ENCODE measurements at regions not wholly inside any gene's neighbourhood (a gene's known extent, or its start where the extent isn't known, plus 50 kb on each side); places are given as distances from the start of the nearest gene placed in this dataset.

DNA sequence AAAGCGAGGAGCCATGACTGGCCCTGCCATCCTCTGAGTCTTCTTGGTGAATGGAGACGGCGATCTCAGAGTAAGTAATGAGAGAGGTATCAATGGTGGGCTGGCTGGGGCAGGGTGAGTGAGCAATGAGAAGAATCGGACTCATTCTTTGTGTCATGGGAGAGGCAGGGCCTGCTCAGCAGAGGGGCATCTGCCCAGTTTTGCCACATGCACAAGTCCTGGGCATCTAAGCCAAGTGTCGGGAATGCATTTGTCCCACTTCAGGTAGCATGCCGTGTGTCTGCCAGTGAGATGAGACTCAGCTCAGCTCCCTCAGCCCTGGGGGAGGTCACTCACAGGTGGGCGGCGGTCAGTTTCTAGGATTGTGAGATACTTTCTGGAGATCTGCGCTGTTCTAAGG is 791.0 kb upstream of the RAB6C start:
- Histone ChIP-seq H3K36me3 (ENCODE audit: control insufficient read depth in 2 of 2, extremely low read depth in 1 of 2, insufficient read depth in 2 of 2, low read length in 2 of 2) (no peaks in the 10 kb centered on the region), H3K4me3 (ENCODE audit: control insufficient read depth in 2 of 3, extremely low read depth in 1 of 3, insufficient read depth in 2 of 3, low read depth in 1 of 3, low read length in 3 of 3) (no peak overlapping the region), H4K20me1 (ENCODE audit: control insufficient read depth, extremely low read depth, insufficient read depth, low read length) (no peaks in the 10 kb centered on the region), H3K79me2 (ENCODE audit: control insufficient read depth, insufficient read depth, low read length) (no peaks in the 10 kb centered on the region), H3K27me3 (ENCODE audit: control insufficient read depth, extremely low read depth, insufficient read depth, low read length) (no peaks in the 10 kb centered on the region), H3K4me1 (ENCODE audit: control insufficient read depth, extremely low read depth, insufficient read depth, low read length) (peaks cover 26% of the 10 kb centered on the region), H2AFZ (ENCODE audit: control insufficient read depth, low read length) (no peak overlapping the region), H3K9me3 (ENCODE audit: control insufficient read depth, low read depth, low read length) (no peaks in the 10 kb centered on the region), H3K9ac (ENCODE audit: control insufficient read depth, extremely low read depth, insufficient read depth, low read length) (no peak overlapping the region), H3K27ac (ENCODE audit: control insufficient read depth, insufficient read depth, low read length) (no peak overlapping the region), H3K4me2 (ENCODE audit: control insufficient read depth, extremely low read depth, insufficient read depth, low read depth, low read length) (no peak overlapping the region), H3K9me1 (ENCODE audit: control insufficient read depth, extremely low read depth, insufficient read depth, low read length) (no peaks in the 10 kb centered on the region)
- FAIRE-seq (no peak), DNase-seq (ENCODE audit: low read depth, low spot score) (no peak)
- TF ChIP-seq, protein P1, sequence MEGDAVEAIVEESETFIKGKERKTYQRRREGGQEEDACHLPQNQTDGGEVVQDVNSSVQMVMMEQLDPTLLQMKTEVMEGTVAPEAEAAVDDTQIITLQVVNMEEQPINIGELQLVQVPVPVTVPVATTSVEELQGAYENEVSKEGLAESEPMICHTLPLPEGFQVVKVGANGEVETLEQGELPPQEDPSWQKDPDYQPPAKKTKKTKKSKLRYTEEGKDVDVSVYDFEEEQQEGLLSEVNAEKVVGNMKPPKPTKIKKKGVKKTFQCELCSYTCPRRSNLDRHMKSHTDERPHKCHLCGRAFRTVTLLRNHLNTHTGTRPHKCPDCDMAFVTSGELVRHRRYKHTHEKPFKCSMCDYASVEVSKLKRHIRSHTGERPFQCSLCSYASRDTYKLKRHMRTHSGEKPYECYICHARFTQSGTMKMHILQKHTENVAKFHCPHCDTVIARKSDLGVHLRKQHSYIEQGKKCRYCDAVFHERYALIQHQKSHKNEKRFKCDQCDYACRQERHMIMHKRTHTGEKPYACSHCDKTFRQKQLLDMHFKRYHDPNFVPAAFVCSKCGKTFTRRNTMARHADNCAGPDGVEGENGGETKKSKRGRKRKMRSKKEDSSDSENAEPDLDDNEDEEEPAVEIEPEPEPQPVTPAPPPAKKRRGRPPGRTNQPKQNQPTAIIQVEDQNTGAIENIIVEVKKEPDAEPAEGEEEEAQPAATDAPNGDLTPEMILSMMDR (optimal IDR thresholded peaks at IDR 0.05 in 1 of 3, IDR thresholded peaks at IDR 0.05 in 1 of 3, conservative IDR thresholded peaks at IDR 0.05 in 1 of 3; ENCODE audit: extremely low read depth in 1 of 3, insufficient read depth in 2 of 3, low read length in 3 of 3), result no peak
- TF ChIP-seq EZH2 (IDR thresholded peaks at IDR 0.05; ENCODE audit: low read length), result no peak
- dilution Hi-C loops (cut with MboI; ENCODE audit: extremely low pct_ligation_motif_present, low sequenced_read_pairs), result no loop called here

DNA sequence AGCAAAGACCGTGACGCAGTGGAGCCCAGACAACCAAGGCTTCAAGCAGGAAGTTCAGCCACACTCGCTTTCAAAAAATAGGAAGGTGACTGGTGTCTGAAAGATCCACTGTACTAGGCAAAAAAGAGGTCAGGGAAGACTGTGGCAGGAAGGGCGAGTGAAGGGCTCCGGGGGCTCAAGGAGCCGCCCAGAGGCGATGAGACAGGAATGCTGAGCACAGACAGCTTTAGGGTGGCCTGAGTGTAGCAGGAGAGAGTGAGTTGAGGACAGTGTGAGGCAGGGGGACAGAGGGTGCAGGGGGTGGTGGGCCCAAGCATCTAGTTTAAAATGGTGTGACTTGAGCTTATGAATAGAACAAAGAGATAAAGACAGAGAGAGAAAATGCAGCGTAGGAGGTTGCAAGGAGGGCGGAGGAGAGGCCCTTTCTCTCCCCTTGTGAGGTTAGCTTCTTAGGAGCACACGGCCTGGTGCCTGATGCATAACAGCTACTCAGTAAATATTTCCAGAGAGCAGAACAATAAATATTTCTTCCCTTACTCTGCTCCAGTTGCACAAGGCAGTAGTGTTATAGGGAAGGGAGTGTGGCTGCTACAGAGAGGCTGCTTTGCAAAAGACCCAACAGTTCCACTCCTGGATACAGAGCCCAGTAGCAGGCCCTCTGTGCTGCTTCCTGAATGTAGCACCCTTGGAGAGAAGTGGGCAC is 789.7 kb upstream of the RAB6C start:
- no peak overlapping the region for H3K4me3 ChIP-seq (ENCODE audit: control insufficient read depth in 2 of 3, extremely low read depth in 1 of 3, insufficient read depth in 2 of 3, low read depth in 1 of 3, low read length in 3 of 3)
- peaks cover 27% of the 10 kb centered on the region for H3K4me1 ChIP-seq (ENCODE audit: control insufficient read depth, extremely low read depth, insufficient read depth, low read length)
- H3K9me3 ChIP-seq (ENCODE audit: control insufficient read depth, low read depth, low read length), result no peaks in the 10 kb centered on the region
- FAIRE-seq (no peak), DNase-seq (ENCODE audit: low read depth, low spot score) (no peak)
- no peaks in the 10 kb centered on the region for H3K36me3 ChIP-seq (ENCODE audit: control insufficient read depth in 2 of 2, extremely low read depth in 1 of 2, insufficient read depth in 2 of 2, low read length in 2 of 2)
- H3K79me2 ChIP-seq (ENCODE audit: control insufficient read depth, insufficient read depth, low read length), result no peaks in the 10 kb centered on the region
- TF ChIP-seq, protein P1 (optimal IDR thresholded peaks at IDR 0.05 in 1 of 3, IDR thresholded peaks at IDR 0.05 in 1 of 3, conservative IDR thresholded peaks at IDR 0.05 in 1 of 3; ENCODE audit: extremely low read depth in 1 of 3, insufficient read depth in 2 of 3, low read length in 3 of 3), result no peak
- TF ChIP-seq EZH2 (IDR thresholded peaks at IDR 0.05; ENCODE audit: low read length), result no peak
- H4K20me1 ChIP-seq (ENCODE audit: control insufficient read depth, extremely low read depth, insufficient read depth, low read length), result no peaks in the 10 kb centered on the region
- H3K27me3 ChIP-seq (ENCODE audit: control insufficient read depth, extremely low read depth, insufficient read depth, low read length), result no peaks in the 10 kb centered on the region
- no peak overlapping the region for H2AFZ ChIP-seq (ENCODE audit: control insufficient read depth, low read length)
- no peak overlapping the region for H3K27ac ChIP-seq (ENCODE audit: control insufficient read depth, insufficient read depth, low read length)
- dilution Hi-C loops (cut with MboI; ENCODE audit: extremely low pct_ligation_motif_present, low sequenced_read_pairs), result no loop called here
- no peaks in the 10 kb centered on the region for H3K9me1 ChIP-seq (ENCODE audit: control insufficient read depth, extremely low read depth, insufficient read depth, low read length)
- no peak overlapping the region for H3K4me2 ChIP-seq (ENCODE audit: control insufficient read depth, extremely low read depth, insufficient read depth, low read depth, low read length)
- no peak overlapping the region for H3K9ac ChIP-seq (ENCODE audit: control insufficient read depth, extremely low read depth, insufficient read depth, low read length)
